ENCODE measurements at regions not wholly inside any gene's neighbourhood (a gene's known extent, or its start where the extent isn't known, plus 50 kb on each side); places are given as distances from the start of the nearest gene placed in this dataset.

- TF ChIP-seq CTCF (IDR thresholded peaks at IDR 0.05; ENCODE audit: low read depth, low read length): no peak
- no peak for DNase-seq (ENCODE audit: extremely low read depth, low read depth)
Measured at GRCh38 chr20:57890202-57890800, 180.5 kb upstream of the PMEPA1 start.

GRCh38 chr20:57888591-57888990 lies 178.8 kb upstream of the PMEPA1 start:
- TF ChIP-seq CTCF (IDR thresholded peaks at IDR 0.05; ENCODE audit: low read depth, low read length): no peak
- DNase-seq (ENCODE audit: extremely low read depth, low read depth): no peak

GRCh38 chr20:57884956-57885355 lies 175.1 kb upstream of the PMEPA1 start:
- TF ChIP-seq CTCF (IDR thresholded peaks at IDR 0.05; ENCODE audit: low read depth, low read length): no peak
- DNase-seq (ENCODE audit: extremely low read depth, low read depth): no peak

GRCh38 chr20:57883761-57884160 lies 173.9 kb upstream of the PMEPA1 start:
- TF ChIP-seq CTCF (IDR thresholded peaks at IDR 0.05; ENCODE audit: low read depth, low read length): no peak
- no peak for DNase-seq (ENCODE audit: extremely low read depth, low read depth)

GRCh38 chr20:57883224-57883623 lies 173.4 kb upstream of the PMEPA1 start:
- TF ChIP-seq CTCF (IDR thresholded peaks at IDR 0.05; ENCODE audit: low read depth, low read length): no peak
- no peak for DNase-seq (ENCODE audit: extremely low read depth, low read depth)

GRCh38 chr20:57882451-57883161 lies 172.8 kb upstream of the PMEPA1 start:
- TF ChIP-seq CTCF (IDR thresholded peaks at IDR 0.05; ENCODE audit: low read depth, low read length): no peak
- no peak for DNase-seq (ENCODE audit: extremely low read depth, low read depth)
